ENCODE measurements at regions not wholly inside any gene's neighbourhood (a gene's known extent, or its start where the extent isn't known, plus 50 kb on each side); places are given as distances from the start of the nearest gene placed in this dataset.

DNA sequence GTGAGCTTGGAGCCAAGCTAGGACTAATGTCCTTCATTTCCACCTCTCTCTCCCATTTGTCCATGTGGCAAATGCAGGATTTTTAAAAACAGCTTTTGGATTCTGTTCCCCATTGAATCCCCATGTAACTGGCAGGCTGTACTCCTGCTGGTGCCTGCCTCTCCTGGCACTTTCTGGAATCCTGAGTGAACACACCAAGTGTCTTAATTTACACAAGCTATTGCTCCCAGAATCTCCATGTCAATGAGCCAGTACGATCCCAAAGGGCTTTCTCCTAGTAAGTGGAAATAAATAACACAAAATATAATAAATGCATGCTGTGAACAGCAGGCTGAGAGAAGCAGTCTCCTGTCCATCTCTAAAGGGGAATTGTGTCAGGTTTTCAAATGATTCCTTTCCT, 88.4 kb upstream of the WWC1 start:
- Histone ChIP-seq H3K4me3 (no peak overlapping the region), H3K27me3 (no peaks in the 10 kb centered on the region), H3K4me1 (replicated peaks in 1 of 2) (no peaks in the 10 kb centered on the region), H3K36me3 (replicated peaks in 1 of 2) (no peaks in the 10 kb centered on the region), H3K9me3 (replicated peaks in 1 of 3) (no peaks in the 10 kb centered on the region), H3K27ac (no peak overlapping the region)
- 72 to 87% (median 76%) methylated on average over 1 of the region's 1 CpG for WGBS, 4 donors
- DNase-seq: no peak
- intact Hi-C loops (cut with DNase I): no loop called here
- TF ChIP-seq POLR2A (IDR thresholded peaks at IDR 0.05) (no peak), CTCF (IDR thresholded peaks at IDR 0.05) (no peak)

- Histone ChIP-seq H3K27me3 (no peaks in the 10 kb centered on the region), H3K27ac (no peak overlapping the region), H3K4me3 (no peak overlapping the region), H3K4me1 (replicated peaks in 1 of 2) (no peaks in the 10 kb centered on the region), H3K9me3 (replicated peaks in 1 of 3) (no peaks in the 10 kb centered on the region), H3K36me3 (replicated peaks in 1 of 2) (no peaks in the 10 kb centered on the region)
- WGBS, 4 donors: 72 to 87% (median 80%) methylated on average over 4 to 6 of the region's 6 CpGs
- TF ChIP-seq CTCF (IDR thresholded peaks at IDR 0.05) (no peak), POLR2A (IDR thresholded peaks at IDR 0.05) (no peak)
- intact Hi-C loops (cut with DNase I): no loop called here
- DNase-seq: no peak
These were observed 87.3 kb upstream of the WWC1 start for GRCh38 chr5:168204165-168204564.

- H3K36me3 ChIP-seq (replicated peaks in 1 of 2): no peaks in the 10 kb centered on the region
- no peaks in the 10 kb centered on the region for H3K27me3 ChIP-seq
- TF ChIP-seq POLR2A (IDR thresholded peaks at IDR 0.05) (no peak), CTCF (IDR thresholded peaks at IDR 0.05) (no peak)
- no peak overlapping the region for H3K4me3 ChIP-seq
- WGBS, 4 donors: 78 to 87% (median 85%) methylated on average over 7 of the region's 7 CpGs
- H3K27ac ChIP-seq: no peak overlapping the region
- no peaks in the 10 kb centered on the region for H3K4me1 ChIP-seq (replicated peaks in 1 of 2)
- no peak for DNase-seq
- intact Hi-C loops (cut with DNase I): no loop called here
- no peaks in the 10 kb centered on the region for H3K9me3 ChIP-seq (replicated peaks in 1 of 3)
These were observed 83.9 kb upstream of the WWC1 start for GRCh38 chr5:168207450-168208029.

DNA sequence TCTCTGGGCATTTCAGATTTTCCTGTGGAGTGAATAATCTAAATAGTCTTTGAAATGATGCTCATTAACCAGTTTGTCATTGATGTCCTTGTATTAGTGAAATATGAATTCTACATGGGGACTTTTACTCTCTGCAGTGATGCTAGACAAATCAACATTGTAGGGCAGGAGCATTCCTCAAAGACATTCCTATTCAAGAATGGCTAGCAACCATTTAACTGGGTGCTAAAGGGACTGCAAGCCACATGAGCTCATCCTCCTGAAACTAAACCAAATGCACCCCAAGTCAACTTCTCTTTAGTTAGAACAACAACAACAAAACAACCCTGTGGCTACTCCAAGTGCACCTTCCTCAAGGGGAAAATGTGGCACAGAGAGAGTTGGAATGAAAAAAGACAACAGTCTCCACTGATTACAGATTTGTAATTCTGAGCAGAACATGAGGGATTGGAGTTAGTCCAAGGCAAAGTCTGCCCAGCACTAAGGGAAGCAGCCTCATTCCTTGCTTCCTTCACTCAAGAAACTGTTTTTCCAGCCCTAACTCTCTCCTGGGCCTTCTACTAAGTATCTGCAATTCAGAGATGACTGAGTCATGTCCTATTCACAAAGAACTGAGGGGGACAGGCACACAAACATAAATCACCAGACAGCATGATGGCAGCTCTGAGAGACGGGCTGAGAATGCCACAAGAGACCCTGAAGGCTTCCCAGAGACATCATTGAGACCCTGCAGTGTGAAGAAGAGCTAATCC, 82.0 kb upstream of the WWC1 start:
- Histone ChIP-seq H3K4me1 (replicated peaks in 1 of 2) (no peaks in the 10 kb centered on the region), H3K36me3 (replicated peaks in 1 of 2) (no peaks in the 10 kb centered on the region), H3K9me3 (replicated peaks in 1 of 3) (no peaks in the 10 kb centered on the region), H3K27ac (no peak overlapping the region), H3K27me3 (no peaks in the 10 kb centered on the region), H3K4me3 (no peak overlapping the region)
- no peak for DNase-seq
- intact Hi-C loops (cut with DNase I): no loop called here
- 36 to 100% (median 41%) methylated on average over 1 of the region's 1 CpG for WGBS, 4 donors
- TF ChIP-seq POLR2A (IDR thresholded peaks at IDR 0.05) (no peak), CTCF (IDR thresholded peaks at IDR 0.05) (no peak)
